H1 (cell line): ENCODE measurements at regions not wholly inside any gene's neighbourhood (a gene's known extent, or its start where the extent isn't known, plus 50 kb on each side); places are given as distances from the start of the nearest gene placed in this dataset.

Experiments
- CTCF ChIA-PET: fragments of 300-600 bp; sonication (Branson Sonifier 250); formaldehyde crosslinking; loops from one replicate; lab custom pipeline; 2021; ENCODE audit not compliant: partially characterized antibody; lab: Charles Lee
- POLR2A ChIA-PET: fragments of 300-600 bp; sonication (Branson Sonifier 250); formaldehyde crosslinking; loops from one replicate; lab custom pipeline; 2021; ENCODE audit warnings: inconsistent platforms; ENCODE audit not compliant: partially characterized antibody; lab: Charles Lee
- DNase-seq, 2 experiments: peaks; one replicate each; pipeline versions ENCODE4 v3.0.0 to v3.0.0-alpha.2; 2010 to 2022; ENCODE audit warnings: low spot score in 2 of 2, low read depth in 1 of 2, mixed read lengths in 1 of 2
- FAIRE-seq: peaks from 2 replicates; lab custom pipeline; 2011; peaks lifted over from hg19 to GRCh38; lab: Jason Lieb, UNC
- H2AFZ ChIP-seq: 2 replicates; pipeline ENCODE4 v1.8.1; 2012; ENCODE audit warnings: low read length, inconsistent platforms
- H2AK5ac ChIP-seq: 2 replicates; pipeline ENCODE4 v1.6.1; 2013; ENCODE audit warnings: low read depth, low read length
- H2BK120ac ChIP-seq: replicated peaks from 2 replicates; pipeline ENCODE3; 2013; ENCODE audit warnings: low read depth, low read length, inconsistent platforms
- H2BK12ac ChIP-seq: 2 replicates; pipeline ENCODE4 v1.6.1; 2013; ENCODE audit warnings: low read depth, low read length
- H2BK15ac ChIP-seq: 2 replicates; pipeline ENCODE4 v1.6.1; 2013; ENCODE audit warnings: low read length
- H2BK20ac ChIP-seq: 2 replicates; pipeline ENCODE4 v1.6.1; 2013; ENCODE audit warnings: low read length
- H2BK5ac ChIP-seq: 2 replicates; pipeline ENCODE4 v1.6.1; 2013; ENCODE audit warnings: low read depth, low read length
- H3K14ac ChIP-seq: 2 replicates; pipeline ENCODE4 v1.6.1; 2013; ENCODE audit warnings: inconsistent platforms; ENCODE audit not compliant: insufficient read length
- H3K18ac ChIP-seq: 2 replicates; pipeline ENCODE4 v1.6.1; 2013; ENCODE audit warnings: low read length; ENCODE audit errors: extremely low read depth
- H3K23ac ChIP-seq: 2 replicates; pipeline ENCODE4 v1.6.1; 2013; ENCODE audit warnings: inconsistent platforms; ENCODE audit not compliant: insufficient read length
- H3K23me2 ChIP-seq: 2 replicates; pipeline ENCODE4 v1.6.1; 2013; ENCODE audit warnings: low read depth, low read length
- H3K27ac ChIP-seq: 2 replicates; pipeline ENCODE4 v1.6.1; 2011; ENCODE audit warnings: low read depth, low read length, inconsistent platforms
- H3K27me3 ChIP-seq, 4 experiments: replicated peaks in 1 of 4; 1 replicate in 1 of 4; 2 replicates in 3 of 4; pipeline versions ENCODE4 v1.6.1 to v1.8.1; 2011 to 2013; ENCODE audit warnings: low read length in 3 of 4, mild to moderate bottlenecking in 3 of 4, inconsistent platforms in 2 of 4, mixed read lengths in 2 of 4, moderate library complexity in 1 of 4; ENCODE audit not compliant: control insufficient read depth in 3 of 4, insufficient read depth in 3 of 4; ENCODE audit errors: extremely low read depth in 1 of 4
- H3K36me3 ChIP-seq, 4 experiments: 2 replicates each; pipeline versions ENCODE4 v1.6.1 to v1.8.1; 2011 to 2013; ENCODE audit warnings: mild to moderate bottlenecking in 4 of 4, low read length in 3 of 4, moderate library complexity in 2 of 4, control low read depth in 1 of 4, inconsistent platforms in 1 of 4; ENCODE audit not compliant: insufficient read depth in 4 of 4, control insufficient read depth in 2 of 4
- H3K4ac ChIP-seq: replicated peaks from 2 replicates; pipeline ENCODE3; 2013; ENCODE audit warnings: low read length, low read depth, mixed read lengths, inconsistent platforms; ENCODE audit not compliant: insufficient read length
- H3K4me1 ChIP-seq, 4 experiments: replicated peaks in 1 of 4; 1 replicate in 1 of 4; 2 replicates in 3 of 4; pipeline versions ENCODE4 v1.6.1 to v1.8.1; 2011 to 2013; ENCODE audit warnings: low read length in 3 of 4, inconsistent platforms in 2 of 4, mixed read lengths in 1 of 4; ENCODE audit not compliant: insufficient read depth in 4 of 4, control insufficient read depth in 3 of 4
- H3K4me2 ChIP-seq, 2 experiments: 2 replicates each; pipeline versions ENCODE4 v1.6.1 to v1.8.1; 2011 to 2013; ENCODE audit warnings: low read depth in 2 of 2, low read length in 2 of 2, control low read depth in 1 of 2, inconsistent platforms in 1 of 2, mild to moderate bottlenecking in 1 of 2; ENCODE audit not compliant: insufficient read depth in 1 of 2
- H3K4me3 ChIP-seq, 4 experiments: fragments of 200-600, 300-600 bp in 1 of 4; sonication (generic), shearing (Covaris generic), sonication (Bioruptor Twin) in 1 of 4; 2 replicates each; pipeline versions ENCODE4 v1.5.1 to v1.8.1; 2011 to 2016; ENCODE audit warnings: low read length in 4 of 4, low read depth in 3 of 4, control low read depth in 2 of 4, inconsistent platforms in 2 of 4, mild to moderate bottlenecking in 2 of 4, mixed read lengths in 1 of 4, moderate library complexity in 1 of 4; ENCODE audit not compliant: insufficient read depth in 2 of 4; ENCODE audit errors: extremely low read depth in 1 of 4
- H3K56ac ChIP-seq: replicated peaks from 2 replicates; pipeline ENCODE3; 2013; ENCODE audit warnings: low read depth, mild to moderate bottlenecking, mixed read lengths, low read length, inconsistent platforms; ENCODE audit not compliant: insufficient read length
- H3K79me1 ChIP-seq: 2 replicates; pipeline ENCODE4 v1.6.1; 2013; ENCODE audit warnings: low read depth, low read length, control low read depth
- H3K79me2 ChIP-seq, 2 experiments: 2 replicates each; pipeline versions ENCODE4 v1.6.1 to v1.8.1; 2012 to 2013; ENCODE audit warnings: low read length in 2 of 2, mild to moderate bottlenecking in 2 of 2, inconsistent platforms in 1 of 2; ENCODE audit not compliant: insufficient read depth in 2 of 2, control insufficient read depth in 1 of 2
- H3K9ac ChIP-seq, 4 experiments: replicated peaks in 1 of 4; 1 replicate in 1 of 4; 2 replicates in 3 of 4; pipeline versions ENCODE4 v1.6.1 to v1.8.1; 2011 to 2013; ENCODE audit warnings: low read depth in 3 of 4, low read length in 3 of 4, control low read depth in 2 of 4, mild to moderate bottlenecking in 2 of 4, moderate library complexity in 2 of 4, inconsistent platforms in 1 of 4; ENCODE audit errors: extremely low read depth in 1 of 4
- H3K9me3 ChIP-seq, 2 experiments: 2 replicates each; pipeline versions ENCODE4 v1.6.1 to v1.8.1; 2012 to 2013; ENCODE audit warnings: mild to moderate bottlenecking in 2 of 2, moderate library complexity in 2 of 2, control low read depth in 1 of 2, inconsistent platforms in 1 of 2, low read depth in 1 of 2, low read length in 1 of 2, mixed read lengths in 1 of 2; ENCODE audit not compliant: insufficient read depth in 2 of 2
- H4K20me1 ChIP-seq, 2 experiments: replicated peaks in 1 of 2; 2 replicates each; pipeline versions ENCODE3 to v1.8.1; 2011 to 2013; ENCODE audit warnings: inconsistent platforms in 2 of 2, low read length in 2 of 2, mild to moderate bottlenecking in 1 of 2; ENCODE audit not compliant: insufficient read depth in 2 of 2, control insufficient read depth in 1 of 2
- H4K5ac ChIP-seq: 2 replicates; pipeline ENCODE4 v1.6.1; 2013; ENCODE audit warnings: low read length, low read depth, mixed read lengths, inconsistent platforms; ENCODE audit not compliant: insufficient read length
- H4K8ac ChIP-seq: 2 replicates; pipeline ENCODE4 v1.8.0; 2013; ENCODE audit warnings: mild to moderate bottlenecking, moderate library complexity, low read length, inconsistent platforms; ENCODE audit not compliant: insufficient read depth; ENCODE audit errors: extremely low read depth
- H4K91ac ChIP-seq: replicated peaks from 2 replicates; pipeline ENCODE3; 2013; ENCODE audit warnings: low read length, mixed read lengths, inconsistent platforms; ENCODE audit not compliant: insufficient read length
- TBP ChIP-seq: IDR thresholded peaks from 2 replicates; pipeline ENCODE4 v1.6.1; 2011; ENCODE audit warnings: low read depth, low read length, improper control_type of control experiment
- WGBS, 2 experiments: shearing (Covaris generic) in 1 of 2; methylation state at CpG; one replicate each; pipeline versions ENCODE4 v1.1.6 to v1.1.7; 2013 to 2015; ENCODE audit warnings: low lambda C conversion rate in 2 of 2, mixed read lengths in 2 of 2, inconsistent platforms in 1 of 2, low coverage in 1 of 2, missing lambda C conversion rate in 1 of 2; ENCODE audit not compliant: insufficient replicate concordance in 2 of 2, insufficient coverage in 1 of 2, insufficient read length in 1 of 2; ENCODE audit errors: extremely low coverage in 1 of 2, missing lambda C conversion rate in 1 of 2; 5-methylcytosine and 5-hydroxymethylcytosine counted together

DNA sequence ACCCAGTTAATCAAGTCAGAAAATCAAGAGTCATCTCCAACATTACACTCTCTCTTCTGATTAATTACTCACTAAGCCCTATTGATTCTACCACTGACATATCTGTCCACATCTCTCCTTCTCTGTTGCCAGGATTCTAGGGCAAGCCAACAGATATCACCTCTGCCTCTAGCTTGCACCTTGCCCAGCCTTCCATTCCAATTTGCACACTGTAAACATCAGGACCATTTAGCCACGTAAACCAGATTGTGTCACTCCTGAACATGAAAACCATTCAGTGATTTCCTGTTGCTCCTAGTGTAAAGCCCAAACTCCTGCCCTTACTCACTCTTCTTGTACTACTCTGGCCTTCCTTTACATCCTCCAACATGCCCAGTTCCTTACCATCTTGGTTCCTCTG lies 68.0 kb upstream of the PLS3 start:
- CTCF ChIA-PET, result no interaction called here
- FAIRE-seq, result no peak
- no peak for TF ChIP-seq TBP
- Histone ChIP-seq H3K9ac (no peak overlapping the region), H3K4me1 (no peaks in the 10 kb centered on the region), H3K4me3 (no peak overlapping the region), H3K27me3 (no peaks in the 10 kb centered on the region), H3K9me3 (no peaks in the 10 kb centered on the region), H3K79me1 (no peaks in the 10 kb centered on the region), H3K79me2 (no peaks in the 10 kb centered on the region), H4K5ac (no peak overlapping the region), H2BK120ac (no peak overlapping the region), H4K8ac (no peak overlapping the region), H3K23ac (no peak overlapping the region), H3K56ac (no peak overlapping the region), H3K27ac (no peak overlapping the region), H2BK15ac (no peak overlapping the region), H4K20me1 (no peaks in the 10 kb centered on the region), H2AK5ac (no peak overlapping the region), H3K36me3 (no peaks in the 10 kb centered on the region), H2BK5ac (no peak overlapping the region), H3K4ac (peak overlapping the region; percentile 53), H3K23me2 (no peaks in the 10 kb centered on the region), H3K14ac (no peak overlapping the region), H4K91ac (no peak overlapping the region), H2AFZ (no peak overlapping the region), H2BK12ac (no peak overlapping the region), H3K4me2 (no peak overlapping the region), H3K18ac (no peak overlapping the region), H2BK20ac (no peak overlapping the region)
- WGBS, 2 experiments, result 90% methylated on average over 1 of the region's 1 CpG; no CpG with 5 or more reads in 1 of the 2 experiments
- POLR2A ChIA-PET, result no interaction called here
- no peak for DNase-seq
